MCF 10A (cell line): ENCODE measurements at regions not wholly inside any gene's neighbourhood (a gene's known extent, or its start where the extent isn't known, plus 50 kb on each side); places are given as distances from the start of the nearest gene placed in this dataset.

ENCODE experiments used
- BruUV-seq: library from RNA; stranded (reverse); fragments of 400-500 nt; replicated peaks from 2 replicates; lab custom pipeline; 2021; lab: Mats Ljungman, UMichigan
- CTCF ChIA-PET: fragments of 300-600 bp; sonication (Branson Sonifier 250); formaldehyde crosslinking; extraction: SDS; loops from one replicate; lab custom pipeline; 2021; ENCODE audit warnings: antibody characterized with exemption, inconsistent platforms; lab: Yijun Ruan, JAX
- POLR2A ChIA-PET: fragments of 300-600, 350-650 bp; sonication (Branson Sonifier 250); formaldehyde crosslinking; extraction: SDS; loops from one replicate; lab custom pipeline; 2020; ENCODE audit warnings: antibody characterized with exemption, inconsistent platforms; lab: Yijun Ruan, JAX
- DNase-seq: peaks from one replicate; pipeline ENCODE4 v3.0.0-alpha.2; 2018; ENCODE audit not compliant: unreplicated experiment
- H3K27ac Mint-ChIP-seq: one replicate; pipeline ENCODE4 v1.8.0; 2022; ENCODE audit warnings: mild to moderate bottlenecking, low read depth, mixed read lengths; ENCODE audit not compliant: unreplicated experiment
- H3K27me3 Mint-ChIP-seq: one replicate; pipeline ENCODE4 v1.8.0; 2022; ENCODE audit warnings: mixed read lengths; ENCODE audit not compliant: insufficient read depth, unreplicated experiment
- H3K36me3 Mint-ChIP-seq: one replicate; pipeline ENCODE4 v1.8.0; 2022; ENCODE audit warnings: mild to moderate bottlenecking, moderate library complexity, mixed read lengths; ENCODE audit not compliant: insufficient read depth, unreplicated experiment
- H3K4me1 Mint-ChIP-seq: one replicate; pipeline ENCODE4 v1.8.0; 2022; ENCODE audit warnings: mixed read lengths; ENCODE audit not compliant: insufficient read depth, unreplicated experiment
- H3K4me3 Mint-ChIP-seq: one replicate; pipeline ENCODE4 v1.8.0; 2022; ENCODE audit warnings: mild to moderate bottlenecking, moderate library complexity, mixed read lengths; ENCODE audit not compliant: unreplicated experiment
- H3K9me3 Mint-ChIP-seq: one replicate; pipeline ENCODE4 v1.8.0; 2022; ENCODE audit warnings: mixed read lengths; ENCODE audit not compliant: unreplicated experiment
- intact Hi-C: fragments of 100-400 bp; cut with micrococcal nuclease; formaldehyde crosslinking; loops from 2 replicates; pipeline ENCODE4 v1.14.1; 2022
- TF ChIP-seq, protein P1 (sequence below): fragments of 200-600 bp; IDR thresholded peaks from one replicate; pipeline ENCODE4 v1.8.0; 2022; ENCODE audit warnings: antibody characterized with exemption, mild to moderate bottlenecking; ENCODE audit not compliant: unreplicated experiment

DNA sequence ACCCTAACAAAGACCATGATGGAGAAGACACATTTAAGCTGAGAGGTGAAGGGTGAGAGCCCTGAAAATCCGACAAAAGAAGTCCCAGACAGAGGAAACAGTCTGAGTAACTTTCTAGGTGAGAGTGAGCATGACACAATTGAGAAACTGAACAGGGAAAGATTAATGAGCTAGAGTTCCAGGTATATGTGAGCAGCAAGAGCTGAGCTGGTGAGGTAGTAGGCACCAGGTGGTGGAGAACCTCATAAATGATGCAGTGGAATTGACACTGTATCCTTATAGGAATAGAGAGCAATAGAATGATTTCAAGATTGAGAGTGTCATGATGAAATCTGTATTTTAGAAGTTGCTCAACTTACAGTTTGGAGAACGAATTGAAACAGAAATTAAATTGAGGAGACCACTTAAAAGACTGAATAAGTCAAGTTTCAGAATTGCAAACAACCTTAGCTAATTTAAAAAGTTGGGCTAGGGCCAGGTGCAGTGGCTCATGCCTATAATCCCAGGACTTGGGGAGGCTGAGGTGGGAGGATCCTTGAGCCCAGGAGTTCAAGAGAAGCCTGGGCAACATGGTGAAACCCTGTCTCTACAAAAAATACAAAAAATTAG, 89.8 kb downstream of the NREP start:
- TF ChIP-seq, protein P1, sequence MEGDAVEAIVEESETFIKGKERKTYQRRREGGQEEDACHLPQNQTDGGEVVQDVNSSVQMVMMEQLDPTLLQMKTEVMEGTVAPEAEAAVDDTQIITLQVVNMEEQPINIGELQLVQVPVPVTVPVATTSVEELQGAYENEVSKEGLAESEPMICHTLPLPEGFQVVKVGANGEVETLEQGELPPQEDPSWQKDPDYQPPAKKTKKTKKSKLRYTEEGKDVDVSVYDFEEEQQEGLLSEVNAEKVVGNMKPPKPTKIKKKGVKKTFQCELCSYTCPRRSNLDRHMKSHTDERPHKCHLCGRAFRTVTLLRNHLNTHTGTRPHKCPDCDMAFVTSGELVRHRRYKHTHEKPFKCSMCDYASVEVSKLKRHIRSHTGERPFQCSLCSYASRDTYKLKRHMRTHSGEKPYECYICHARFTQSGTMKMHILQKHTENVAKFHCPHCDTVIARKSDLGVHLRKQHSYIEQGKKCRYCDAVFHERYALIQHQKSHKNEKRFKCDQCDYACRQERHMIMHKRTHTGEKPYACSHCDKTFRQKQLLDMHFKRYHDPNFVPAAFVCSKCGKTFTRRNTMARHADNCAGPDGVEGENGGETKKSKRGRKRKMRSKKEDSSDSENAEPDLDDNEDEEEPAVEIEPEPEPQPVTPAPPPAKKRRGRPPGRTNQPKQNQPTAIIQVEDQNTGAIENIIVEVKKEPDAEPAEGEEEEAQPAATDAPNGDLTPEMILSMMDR, result no peak
- Mint-ChIP-seq H3K9me3 (no peaks in the 10 kb centered on the region), H3K36me3 (no peaks in the 10 kb centered on the region), H3K27ac (no peak overlapping the region), H3K4me1 (peaks cover 16% of the 10 kb centered on the region), H3K4me3 (no peak overlapping the region), H3K27me3 (no peaks in the 10 kb centered on the region)
- CTCF ChIA-PET, result interaction anchor here (0.6 to 1.0 kb wide), 2 partner anchors 23 to 116 kb away, joined by 3 to 6 read pairs; no protein-coding TSS in a partner anchor
- BruUV-seq, result no TSS peak
- DNase-seq, result no peak
- intact Hi-C loops, result no loop called here
- POLR2A ChIA-PET, result interaction anchor here (0.6 to 1.1 kb wide), 3 partner anchors 8 to 228 kb away, joined by 3 to 5 read pairs (median 3); no protein-coding TSS in a partner anchor

DNA sequence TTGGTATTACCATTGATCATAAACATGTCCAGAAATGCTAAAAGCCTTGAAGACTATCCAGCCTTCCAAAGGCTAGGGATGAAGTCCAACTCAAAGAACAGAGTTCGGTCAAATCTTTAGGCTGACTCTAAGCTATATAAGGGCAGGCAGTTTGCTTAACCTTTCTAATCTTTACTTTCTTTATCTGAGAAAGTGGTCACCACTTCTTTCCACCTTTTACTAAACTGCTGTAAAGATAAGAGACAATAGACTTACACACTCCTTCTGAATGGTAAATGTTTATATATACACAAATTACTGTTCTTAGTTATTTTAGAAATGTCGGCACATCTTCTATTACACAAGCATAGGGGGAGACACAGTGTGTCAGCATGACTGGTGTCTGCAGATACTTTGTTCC, 100.4 kb downstream of the NREP start:
- H3K27ac Mint-ChIP-seq, result no peak overlapping the region
- no peaks in the 10 kb centered on the region for H3K27me3 Mint-ChIP-seq
- peaks cover 7% of the 10 kb centered on the region for H3K9me3 Mint-ChIP-seq
- no peak for DNase-seq
- CTCF ChIA-PET, result no interaction called here
- H3K36me3 Mint-ChIP-seq, result no peaks in the 10 kb centered on the region
- BruUV-seq, result no TSS peak
- intact Hi-C loops, result no loop called here
- POLR2A ChIA-PET, result no interaction called here
- TF ChIP-seq, protein P1, result no peak
- H3K4me1 Mint-ChIP-seq, result peaks cover 5% of the 10 kb centered on the region
- no peak overlapping the region for H3K4me3 Mint-ChIP-seq

DNA sequence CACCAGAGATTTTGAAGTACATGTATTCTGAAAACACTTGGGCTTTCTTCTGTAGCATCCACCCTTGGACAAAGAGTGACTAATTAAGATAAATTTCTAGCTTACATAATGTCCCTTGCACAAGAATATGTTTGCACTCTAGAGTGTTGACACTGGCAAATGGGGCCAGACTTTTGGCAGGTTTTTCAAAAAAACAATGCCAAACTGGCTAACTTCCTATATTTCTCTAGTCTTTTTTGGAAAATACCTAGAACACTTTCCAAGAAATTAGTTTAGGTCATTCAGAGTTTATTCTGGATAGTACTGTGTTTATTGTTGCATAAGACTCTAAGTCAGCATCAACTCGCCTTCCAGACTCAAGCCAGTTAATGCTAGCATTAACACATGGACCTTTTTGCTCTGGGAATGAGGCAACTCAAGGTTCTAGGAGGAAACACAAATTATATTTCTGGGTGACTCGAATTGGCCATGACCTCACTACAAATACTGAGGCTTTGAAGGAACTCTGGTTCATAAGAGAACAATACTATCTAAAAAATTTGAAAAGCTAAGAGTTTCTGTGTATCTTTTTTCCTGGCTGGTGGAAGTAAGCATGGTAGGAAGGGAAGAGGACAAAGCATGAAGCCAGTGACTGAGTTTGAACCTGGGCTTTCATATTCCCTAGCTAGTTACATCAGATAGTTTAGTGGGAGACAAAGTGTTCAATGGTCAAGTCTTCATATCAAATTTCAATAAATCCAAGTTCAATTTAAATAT, 101.6 kb downstream of the NREP start:
- intact Hi-C loops, result loop anchor here (1.0 kb wide), 1 partner anchor 26 kb away; no protein-coding TSS in a partner anchor
- DNase-seq, result peak; percentile 94
- TF ChIP-seq, protein P1, result no peak
- POLR2A ChIA-PET, result interaction anchor here (0.6 to 1.5 kb wide), 4 partner anchors 39 to 1722 kb away, joined by 4 to 5 read pairs (median 4); no protein-coding TSS in a partner anchor
- Mint-ChIP-seq H3K4me1 (peaks cover 5% of the 10 kb centered on the region), H3K27ac (no peak overlapping the region), H3K9me3 (peaks cover 4% of the 10 kb centered on the region), H3K36me3 (no peaks in the 10 kb centered on the region), H3K4me3 (no peak overlapping the region), H3K27me3 (no peaks in the 10 kb centered on the region)
- CTCF ChIA-PET, result interaction anchor here (0.6 to 1.0 kb wide), 2 partner anchors 105 to 1193 kb away, joined by 3 to 4 read pairs; no protein-coding TSS in a partner anchor
- BruUV-seq, result no TSS peak

DNA sequence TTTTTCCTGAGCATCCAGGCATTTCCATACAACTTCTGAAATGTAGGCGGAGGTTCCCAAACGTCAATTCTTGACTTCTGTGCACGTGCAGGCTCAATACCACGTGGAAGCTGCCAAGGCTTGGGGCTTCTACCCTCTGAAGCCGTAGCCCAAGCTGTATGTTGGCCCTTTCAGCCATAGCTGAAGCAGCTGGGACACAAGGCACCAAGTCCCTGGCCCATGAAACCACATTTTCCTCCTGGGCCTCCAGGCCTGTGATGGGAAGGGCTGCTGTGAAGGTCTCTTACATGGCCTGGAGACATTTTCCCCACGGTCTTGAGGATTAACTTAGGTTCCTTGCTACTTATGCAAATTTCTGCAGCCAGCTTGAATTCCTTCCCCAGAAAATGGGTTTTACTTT, 103.6 kb downstream of the NREP start:
- Mint-ChIP-seq H3K27ac (no peak overlapping the region), H3K9me3 (no peaks in the 10 kb centered on the region), H3K36me3 (no peaks in the 10 kb centered on the region), H3K4me3 (no peak overlapping the region), H3K4me1 (peaks cover 5% of the 10 kb centered on the region), H3K27me3 (no peaks in the 10 kb centered on the region)
- DNase-seq, result no peak
- TF ChIP-seq, protein P1, result no peak
- POLR2A ChIA-PET, result no interaction called here
- CTCF ChIA-PET, result no interaction called here
- no TSS peak for BruUV-seq
- intact Hi-C loops, result no loop called here
